Heart left ventricle (tissue), 13 donors: ENCODE measurements at regions not wholly inside any gene's neighbourhood (a gene's known extent, or its start where the extent isn't known, plus 50 kb on each side); places are given as distances from the start of the nearest gene placed in this dataset.

Experiments
- CTCF ChIP-seq, 12 donors: fragments of 200-600 bp; sonication (generic) in 4 of 12; IDR thresholded peaks; one replicate each; pipeline versions ENCODE4 v1.5.0 to v1.8.0; 2018 to 2022; ENCODE audit warnings: antibody characterized with exemption in 12 of 12, mild to moderate bottlenecking in 5 of 12
- POLR2A ChIP-seq, 2 donors: fragments of 450-650 bp; IDR thresholded peaks; one replicate each; pipeline ENCODE4 v1.6.1; 2017; ENCODE audit warnings: antibody characterized with exemption in 2 of 2, mild to moderate bottlenecking in 2 of 2, moderate library complexity in 2 of 2
- donor health status: ischemic (EF 13 %, LVEDD 7.1; RV severe dilation, severe dysfunction).
- donor health status: DM: no; HTN: yes; CAD: no.
- donor health status: DM: no; HTN: no; CAD: no.
- donor health status: ischemic (EF 25% LVEDD 6.9; RV normal size, moderate dysfunction).
- donor health status: ischemic (EF 25% LVEDD 5.7; RV mildly dilated, moderate dysfunction).
- donor health status: ischemic (EF 35%, LVEDD 5.7; RV mildly dilated, moderate dysfunction).
- donor health status: nonischemic (EF 11% LVEDD 7.7; RV severe dilation, severe dysfunction).
- donor health status: DM: yes; HTN: yes; CAD: no.
- donor health status: PGD.
- donor health status: ischemic (EF 29% LVEDD 5.4; RV normal size, mild dysfunction).
- donor health status: nonischemic (EF 23%, LVEDD 6.1; RV moderate dilation, normal function).

GRCh38 chr14:80077262-80077661 is 134.0 kb downstream of the DIO2 start:
- TF ChIP-seq CTCF (IDR thresholded peaks at IDR 0.05) (no peak), POLR2A (IDR thresholded peaks at IDR 0.05) (no peak)
